ENCODE measurements at regions not wholly inside any gene's neighbourhood (a gene's known extent, or its start where the extent isn't known, plus 50 kb on each side); places are given as distances from the start of the nearest gene placed in this dataset.

DNA sequence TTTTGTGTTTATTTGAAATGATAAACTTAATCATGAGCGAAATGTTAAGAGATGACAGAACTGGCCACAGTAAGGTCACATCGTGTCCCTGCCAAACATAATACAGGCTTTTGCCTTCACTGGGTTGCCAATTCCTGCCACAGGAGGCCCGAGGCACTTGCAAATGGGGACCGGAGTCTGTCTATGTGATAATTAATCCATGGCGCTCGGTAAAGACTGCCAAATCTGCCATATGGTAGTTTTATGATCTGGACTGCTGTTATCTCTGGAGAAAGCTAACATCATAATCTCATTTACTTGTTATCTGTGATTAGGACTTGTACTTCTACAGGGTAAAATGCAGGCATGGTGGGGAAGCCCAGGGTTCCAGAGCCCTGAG lies 170.5 kb upstream of the TSHZ2 start:
- Histone ChIP-seq H3K4me3 (ENCODE audit: low read length) (no peak overlapping the region), H3K27me3 (replicated peaks; ENCODE audit: insufficient read depth, low read length) (no peaks in the 10 kb centered on the region), H3F3A (ENCODE audit: insufficient read depth, low read length) (no peaks in the 10 kb centered on the region), H3K4me1 (ENCODE audit: low read length) (no peaks in the 10 kb centered on the region), H2AFZ (ENCODE audit: low read length) (no peak overlapping the region), H4K20me1 (ENCODE audit: insufficient read depth, low read length) (no peaks in the 10 kb centered on the region), H3K9ac (ENCODE audit: low read length) (no peak overlapping the region), H3K4me2 (ENCODE audit: low read depth, low read length) (no peak overlapping the region), H3K9me2 (replicated peaks; ENCODE audit: insufficient read depth, low read length) (no peaks in the 10 kb centered on the region), H3K27ac (ENCODE audit: low read length) (no peak overlapping the region), H3K79me2 (ENCODE audit: low read length) (no peaks in the 10 kb centered on the region), H3K36me3 (replicated peaks; ENCODE audit: insufficient read depth, low read length) (no peaks in the 10 kb centered on the region), H3K9me3 (replicated peaks; ENCODE audit: insufficient read depth, low read length) (no peaks in the 10 kb centered on the region)
- no peak for DNase-seq
- TF ChIP-seq, protein P1, sequence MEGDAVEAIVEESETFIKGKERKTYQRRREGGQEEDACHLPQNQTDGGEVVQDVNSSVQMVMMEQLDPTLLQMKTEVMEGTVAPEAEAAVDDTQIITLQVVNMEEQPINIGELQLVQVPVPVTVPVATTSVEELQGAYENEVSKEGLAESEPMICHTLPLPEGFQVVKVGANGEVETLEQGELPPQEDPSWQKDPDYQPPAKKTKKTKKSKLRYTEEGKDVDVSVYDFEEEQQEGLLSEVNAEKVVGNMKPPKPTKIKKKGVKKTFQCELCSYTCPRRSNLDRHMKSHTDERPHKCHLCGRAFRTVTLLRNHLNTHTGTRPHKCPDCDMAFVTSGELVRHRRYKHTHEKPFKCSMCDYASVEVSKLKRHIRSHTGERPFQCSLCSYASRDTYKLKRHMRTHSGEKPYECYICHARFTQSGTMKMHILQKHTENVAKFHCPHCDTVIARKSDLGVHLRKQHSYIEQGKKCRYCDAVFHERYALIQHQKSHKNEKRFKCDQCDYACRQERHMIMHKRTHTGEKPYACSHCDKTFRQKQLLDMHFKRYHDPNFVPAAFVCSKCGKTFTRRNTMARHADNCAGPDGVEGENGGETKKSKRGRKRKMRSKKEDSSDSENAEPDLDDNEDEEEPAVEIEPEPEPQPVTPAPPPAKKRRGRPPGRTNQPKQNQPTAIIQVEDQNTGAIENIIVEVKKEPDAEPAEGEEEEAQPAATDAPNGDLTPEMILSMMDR (IDR thresholded peaks at IDR 0.05; ENCODE audit: low read length): no peak
- TF ChIP-seq EZH2phosphoT487 (IDR thresholded peaks at IDR 0.05; ENCODE audit: low read length): no peak

DNA sequence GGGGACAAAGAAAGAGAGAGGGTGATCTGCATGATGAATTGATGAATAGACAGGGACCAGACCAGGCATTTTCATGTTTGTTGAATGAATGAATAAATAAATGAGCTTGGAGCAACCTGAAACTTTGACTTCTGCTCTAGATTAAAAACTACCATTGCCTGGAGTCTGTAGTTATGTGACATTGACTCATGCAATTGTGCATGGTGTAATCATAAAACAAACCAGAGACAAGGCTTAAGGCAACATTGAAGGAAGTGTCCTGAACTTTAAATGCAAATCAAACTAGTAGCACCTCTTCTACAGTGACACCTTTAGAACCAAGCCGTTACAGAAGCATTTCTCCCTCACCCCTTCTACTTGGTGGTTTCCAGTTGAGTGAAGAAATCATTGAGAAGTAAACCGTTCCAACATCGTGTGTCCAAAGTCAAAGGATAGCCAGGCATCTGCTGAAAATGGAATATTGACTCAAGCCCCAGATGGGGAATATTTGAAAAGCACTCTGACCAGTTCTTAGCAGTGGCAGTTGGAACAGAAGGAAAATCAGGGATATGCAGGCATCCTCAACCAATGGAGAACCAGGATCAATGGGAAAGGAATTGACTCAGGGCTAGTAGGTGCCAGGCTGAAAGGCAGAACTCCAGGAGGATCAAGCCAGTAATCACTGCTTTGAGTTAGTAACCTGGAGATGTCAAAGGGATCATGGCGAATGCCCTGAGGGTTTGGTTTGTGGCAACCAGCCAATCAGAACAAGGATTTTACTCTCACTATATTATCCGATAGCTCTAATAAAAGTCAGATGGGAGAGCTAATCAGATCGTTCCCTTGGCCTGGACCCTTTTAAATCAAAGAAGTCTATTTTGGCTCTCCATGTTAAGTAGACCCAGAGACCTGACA lies 171.2 kb upstream of the TSHZ2 start:
- DNase-seq: no peak
- TF ChIP-seq EZH2phosphoT487 (IDR thresholded peaks at IDR 0.05; ENCODE audit: low read length) (no peak), EZH2 (optimal IDR thresholded peaks at IDR 0.05; ENCODE audit: low read depth, low read length) (no peak)
- TF ChIP-seq, protein P1 (IDR thresholded peaks at IDR 0.05; ENCODE audit: low read length): no peak

DNA sequence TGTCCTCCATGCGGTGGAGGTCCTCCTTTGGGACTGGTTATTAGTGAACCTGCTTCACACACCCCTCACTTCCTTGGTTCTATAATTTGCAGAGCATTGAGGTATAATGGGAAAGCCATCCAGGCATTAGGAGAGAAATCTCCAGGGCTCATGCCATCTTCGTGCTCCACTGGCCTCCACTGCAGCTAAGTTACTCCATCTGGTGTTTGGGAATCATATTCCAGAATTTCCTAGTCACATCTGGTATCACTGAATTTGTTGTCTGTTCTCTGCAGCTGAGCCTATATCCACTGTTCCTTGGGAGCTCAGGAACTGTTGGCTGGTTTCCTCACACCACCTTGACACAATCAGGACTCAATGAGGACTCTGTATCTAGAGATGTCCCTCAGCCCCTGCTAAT lies 173.0 kb upstream of the TSHZ2 start:
- Histone ChIP-seq H3F3A (ENCODE audit: insufficient read depth, low read length) (no peaks in the 10 kb centered on the region), H3K9me3 (replicated peaks; ENCODE audit: insufficient read depth, low read length) (no peaks in the 10 kb centered on the region), H3K4me3 (ENCODE audit: low read length) (no peak overlapping the region), H3K27me3 (replicated peaks; ENCODE audit: insufficient read depth, low read length) (no peaks in the 10 kb centered on the region), H3K9ac (ENCODE audit: low read length) (no peak overlapping the region), H3K79me2 (ENCODE audit: low read length) (no peaks in the 10 kb centered on the region), H3K36me3 (replicated peaks; ENCODE audit: insufficient read depth, low read length) (no peaks in the 10 kb centered on the region), H2AFZ (ENCODE audit: low read length) (no peak overlapping the region), H4K20me1 (ENCODE audit: insufficient read depth, low read length) (no peaks in the 10 kb centered on the region), H3K27ac (ENCODE audit: low read length) (no peak overlapping the region), H3K9me2 (replicated peaks; ENCODE audit: insufficient read depth, low read length) (no peaks in the 10 kb centered on the region), H3K4me2 (ENCODE audit: low read depth, low read length) (no peak overlapping the region), H3K4me1 (ENCODE audit: low read length) (no peaks in the 10 kb centered on the region)
- DNase-seq: no peak
- TF ChIP-seq EZH2 (optimal IDR thresholded peaks at IDR 0.05; ENCODE audit: low read depth, low read length) (no peak), EZH2phosphoT487 (IDR thresholded peaks at IDR 0.05; ENCODE audit: low read length) (no peak)
- TF ChIP-seq, protein P1 (IDR thresholded peaks at IDR 0.05; ENCODE audit: low read length): no peak

More for the DNA sequence above, 171.2 kb upstream of the TSHZ2 start:
- Histone ChIP-seq H3K4me2 (ENCODE audit: low read depth, low read length) (no peak overlapping the region), H3F3A (ENCODE audit: insufficient read depth, low read length) (no peaks in the 10 kb centered on the region), H3K27me3 (replicated peaks; ENCODE audit: insufficient read depth, low read length) (no peaks in the 10 kb centered on the region), H3K4me1 (ENCODE audit: low read length) (no peaks in the 10 kb centered on the region), H3K36me3 (replicated peaks; ENCODE audit: insufficient read depth, low read length) (no peaks in the 10 kb centered on the region), H4K20me1 (ENCODE audit: insufficient read depth, low read length) (no peaks in the 10 kb centered on the region), H3K4me3 (ENCODE audit: low read length) (no peak overlapping the region), H3K79me2 (ENCODE audit: low read length) (no peaks in the 10 kb centered on the region), H3K9me3 (replicated peaks; ENCODE audit: insufficient read depth, low read length) (no peaks in the 10 kb centered on the region), H3K9me2 (replicated peaks; ENCODE audit: insufficient read depth, low read length) (no peaks in the 10 kb centered on the region), H2AFZ (ENCODE audit: low read length) (no peak overlapping the region), H3K27ac (ENCODE audit: low read length) (no peak overlapping the region), H3K9ac (ENCODE audit: low read length) (no peak overlapping the region)

Data from MM.1S (cell line).